ENCODE measurements at regions not wholly inside any gene's neighbourhood (a gene's known extent, or its start where the extent isn't known, plus 50 kb on each side); places are given as distances from the start of the nearest gene placed in this dataset.

- no peak overlapping the region for H3K4me2 ChIP-seq
- H2AFZ ChIP-seq (ENCODE audit: low read depth): no peak overlapping the region
- no peak for TF ChIP-seq CTCF (conservative IDR thresholded peaks at IDR 0.05; ENCODE audit: low read depth, low read length)
- H3K4me1 ChIP-seq (ENCODE audit: low read depth, poor library complexity, severe bottlenecking): no peaks in the 10 kb centered on the region
- H3K36me3 ChIP-seq (ENCODE audit: insufficient read depth): no peaks in the 10 kb centered on the region
- H3K27me3 ChIP-seq (ENCODE audit: insufficient read depth, low read depth): no peaks in the 10 kb centered on the region
- H3K4me3 ChIP-seq (IDR thresholded peaks at IDR 0.05; ENCODE audit: insufficient read depth, low read depth, low read length): no peak overlapping the region
- no peaks in the 10 kb centered on the region for H3K79me2 ChIP-seq (ENCODE audit: insufficient read depth, low read depth)
- H3K27ac ChIP-seq: no peak overlapping the region
- no peaks in the 10 kb centered on the region for H4K20me1 ChIP-seq (ENCODE audit: insufficient read depth)
- H3K9ac ChIP-seq: no peak overlapping the region
These were observed 425.9 kb upstream of the MPDZ start for GRCh38 chr9:13705373-13705772.

- H2AFZ ChIP-seq (ENCODE audit: low read depth): no peak overlapping the region
- no peak overlapping the region for H3K4me3 ChIP-seq (IDR thresholded peaks at IDR 0.05; ENCODE audit: insufficient read depth, low read depth, low read length)
- no peak overlapping the region for H3K9ac ChIP-seq
- H3K79me2 ChIP-seq (ENCODE audit: insufficient read depth, low read depth): no peaks in the 10 kb centered on the region
- H4K20me1 ChIP-seq (ENCODE audit: insufficient read depth): no peaks in the 10 kb centered on the region
- H3K4me2 ChIP-seq: no peak overlapping the region
- H3K27me3 ChIP-seq (ENCODE audit: insufficient read depth, low read depth): no peaks in the 10 kb centered on the region
- no peaks in the 10 kb centered on the region for H3K36me3 ChIP-seq (ENCODE audit: insufficient read depth)
- TF ChIP-seq CTCF (conservative IDR thresholded peaks at IDR 0.05; ENCODE audit: low read depth, low read length): no peak
- H3K4me1 ChIP-seq (ENCODE audit: low read depth, poor library complexity, severe bottlenecking): no peaks in the 10 kb centered on the region
- H3K27ac ChIP-seq: no peak overlapping the region
These were observed 411.1 kb upstream of the MPDZ start for GRCh38 chr9:13690595-13690994.

- no peak for TF ChIP-seq CTCF (conservative IDR thresholded peaks at IDR 0.05; ENCODE audit: low read depth, low read length)
- Histone ChIP-seq H4K20me1 (ENCODE audit: insufficient read depth) (no peaks in the 10 kb centered on the region), H3K9ac (no peak overlapping the region), H3K36me3 (ENCODE audit: insufficient read depth) (no peaks in the 10 kb centered on the region), H3K27me3 (ENCODE audit: insufficient read depth, low read depth) (no peaks in the 10 kb centered on the region), H3K4me1 (ENCODE audit: low read depth, poor library complexity, severe bottlenecking) (no peaks in the 10 kb centered on the region), H3K4me3 (IDR thresholded peaks at IDR 0.05; ENCODE audit: insufficient read depth, low read depth, low read length) (no peak overlapping the region), H2AFZ (ENCODE audit: low read depth) (no peak overlapping the region), H3K79me2 (ENCODE audit: insufficient read depth, low read depth) (no peaks in the 10 kb centered on the region), H3K27ac (no peak overlapping the region), H3K4me2 (no peak overlapping the region)
These were observed 410.4 kb upstream of the MPDZ start for GRCh38 chr9:13689925-13690324.

- no peaks in the 10 kb centered on the region for H4K20me1 ChIP-seq (ENCODE audit: insufficient read depth)
- no peaks in the 10 kb centered on the region for H3K79me2 ChIP-seq (ENCODE audit: insufficient read depth, low read depth)
- H2AFZ ChIP-seq (ENCODE audit: low read depth): no peak overlapping the region
- no peak for TF ChIP-seq CTCF (conservative IDR thresholded peaks at IDR 0.05; ENCODE audit: low read depth, low read length)
- H3K9ac ChIP-seq: no peak overlapping the region
- H3K27ac ChIP-seq: no peak overlapping the region
- no peak overlapping the region for H3K4me2 ChIP-seq
- no peaks in the 10 kb centered on the region for H3K36me3 ChIP-seq (ENCODE audit: insufficient read depth)
- no peaks in the 10 kb centered on the region for H3K4me1 ChIP-seq (ENCODE audit: low read depth, poor library complexity, severe bottlenecking)
- H3K27me3 ChIP-seq (ENCODE audit: insufficient read depth, low read depth): no peaks in the 10 kb centered on the region
- no peak overlapping the region for H3K4me3 ChIP-seq (IDR thresholded peaks at IDR 0.05; ENCODE audit: insufficient read depth, low read depth, low read length)
These were observed 409.6 kb upstream of the MPDZ start for GRCh38 chr9:13688990-13689600.

Measured in KMS-11 (cell line).